H9 (cell line): ENCODE measurements at regions not wholly inside any gene's neighbourhood (a gene's known extent, or its start where the extent isn't known, plus 50 kb on each side); places are given as distances from the start of the nearest gene placed in this dataset.

Experiments used
- DNase-seq: peaks from one replicate; pipeline ENCODE4 v3.0.0-alpha.2; 2017
- H2AFZ ChIP-seq: one replicate; pipeline ENCODE4 v1.6.1; 2013; ENCODE audit warnings: mild to moderate bottlenecking, low read length, control low read depth, moderate library complexity
- H2AK5ac ChIP-seq: 2 replicates; pipeline ENCODE4 v1.6.1; 2013; ENCODE audit warnings: low read length, control low read depth, mixed read lengths; ENCODE audit not compliant: insufficient read length
- H2BK120ac ChIP-seq: one replicate; pipeline ENCODE4 v1.6.1; 2013; ENCODE audit warnings: low read depth, mild to moderate bottlenecking, low read length, control low read depth, inconsistent platforms; ENCODE audit not compliant: poor library complexity, severe bottlenecking
- H2BK12ac ChIP-seq: 2 replicates; pipeline ENCODE4 v1.6.1; 2013; ENCODE audit warnings: low read length, control low read depth, mixed read lengths, low read depth; ENCODE audit not compliant: insufficient read length
- H2BK15ac ChIP-seq: 2 replicates; pipeline ENCODE4 v1.6.1; 2013; ENCODE audit warnings: low read depth, low read length, control low read depth
- H2BK20ac ChIP-seq: one replicate; pipeline ENCODE4 v1.6.1; 2013; ENCODE audit warnings: low read depth, mild to moderate bottlenecking, low read length, control low read depth, inconsistent platforms; ENCODE audit not compliant: poor library complexity, severe bottlenecking
- H2BK5ac ChIP-seq: 2 replicates; pipeline ENCODE4 v1.6.1; 2013; ENCODE audit warnings: low read length, control low read depth, mixed read lengths; ENCODE audit not compliant: insufficient read length
- H3K14ac ChIP-seq: 2 replicates; pipeline ENCODE4 v1.6.1; 2013; ENCODE audit warnings: low read length, control low read depth; ENCODE audit not compliant: insufficient read depth
- H3K18ac ChIP-seq: 2 replicates; pipeline ENCODE4 v1.6.1; 2013; ENCODE audit warnings: low read depth, mild to moderate bottlenecking, mixed read lengths, low read length, control low read depth; ENCODE audit not compliant: insufficient read length
- H3K23ac ChIP-seq: 2 replicates; pipeline ENCODE4 v1.6.1; 2013; ENCODE audit warnings: low read length, control low read depth, mixed read lengths, low read depth; ENCODE audit not compliant: insufficient read length
- H3K23me2 ChIP-seq: 2 replicates; pipeline ENCODE4 v1.6.1; 2013; ENCODE audit warnings: low read depth, mild to moderate bottlenecking, mixed read lengths, low read length, control low read depth; ENCODE audit not compliant: insufficient read length, poor library complexity, severe bottlenecking
- H3K27ac ChIP-seq: 2 replicates; pipeline ENCODE4 v1.5.1; 2013; ENCODE audit warnings: low read length, control low read depth, mixed read lengths, low read depth; ENCODE audit not compliant: insufficient read length
- H3K27me3 ChIP-seq: 2 replicates; pipeline ENCODE4 v1.6.1; 2013; ENCODE audit warnings: low read length, control low read depth, inconsistent platforms; ENCODE audit not compliant: insufficient read depth
- H3K4ac ChIP-seq: 2 replicates; pipeline ENCODE4 v1.6.1; 2013; ENCODE audit warnings: low read depth, mild to moderate bottlenecking, control low read depth, inconsistent platforms, low read length, moderate library complexity
- H3K4me1 ChIP-seq: 2 replicates; pipeline ENCODE4 v1.6.1; 2013; ENCODE audit warnings: low read length, control low read depth, inconsistent platforms; ENCODE audit not compliant: insufficient read depth
- H3K4me2 ChIP-seq: 2 replicates; pipeline ENCODE4 v1.6.1; 2013; ENCODE audit warnings: low read length, control low read depth, mixed read lengths; ENCODE audit not compliant: insufficient read length, insufficient read depth
- H3K56ac ChIP-seq: 2 replicates; pipeline ENCODE4 v1.6.1; 2013; ENCODE audit warnings: low read depth, mild to moderate bottlenecking, mixed read lengths, low read length, control low read depth; ENCODE audit not compliant: insufficient read length
- H3K79me1 ChIP-seq: 2 replicates; pipeline ENCODE4 v1.6.1; 2013; ENCODE audit warnings: low read depth, mild to moderate bottlenecking, moderate library complexity, low read length, control low read depth, inconsistent platforms; ENCODE audit not compliant: insufficient read depth, poor library complexity, severe bottlenecking
- H3K79me2 ChIP-seq: 2 replicates; pipeline ENCODE4 v1.6.1; 2013; ENCODE audit warnings: low read length, control low read depth, inconsistent platforms; ENCODE audit not compliant: insufficient read depth
- H3K9ac ChIP-seq: 2 replicates; pipeline ENCODE4 v1.6.1; 2013; ENCODE audit warnings: low read length, control low read depth, mixed read lengths; ENCODE audit not compliant: insufficient read length; ENCODE audit errors: extremely low read depth
- H3K9me3 ChIP-seq: one replicate; pipeline ENCODE4 v1.6.1; 2013; ENCODE audit warnings: low read depth, low read length, inconsistent platforms; ENCODE audit not compliant: control insufficient read depth
- H3T11ph ChIP-seq: one replicate; pipeline ENCODE4 v1.6.1; 2013; ENCODE audit warnings: mild to moderate bottlenecking, low read length, control low read depth, inconsistent platforms
- H4K20me1 ChIP-seq: one replicate; pipeline ENCODE4 v1.6.1; 2013; ENCODE audit not compliant: control insufficient read depth, insufficient read length, insufficient read depth
- H4K5ac ChIP-seq: 2 replicates; pipeline ENCODE4 v1.6.1; 2013; ENCODE audit warnings: low read depth, mild to moderate bottlenecking, mixed read lengths, low read length, control low read depth; ENCODE audit not compliant: insufficient read length
- H4K8ac ChIP-seq: replicated peaks from 2 replicates; pipeline ENCODE4 v1.6.1; 2013; ENCODE audit warnings: low read length, control low read depth, mixed read lengths, low read depth; ENCODE audit not compliant: insufficient read length
- H4K91ac ChIP-seq: 2 replicates; pipeline ENCODE4 v1.6.1; 2013; ENCODE audit warnings: low read depth, mild to moderate bottlenecking, moderate library complexity, mixed read lengths, low read length, control low read depth; ENCODE audit not compliant: insufficient read length
- H3K27ac Mint-ChIP-seq, 3 experiments: 2 replicates in 2 of 3; 3 replicates in 1 of 3; pipeline ENCODE4 v1.8.0; 2020 to 2021; ENCODE audit warnings: mixed read lengths in 3 of 3, mild to moderate bottlenecking in 1 of 3, moderate library complexity in 1 of 3
- H3K27me3 Mint-ChIP-seq: 2 replicates; pipeline ENCODE4 v1.8.0; 2021; ENCODE audit warnings: low read depth, mild to moderate bottlenecking, moderate library complexity, mixed read lengths
- H3K36me3 Mint-ChIP-seq, 3 experiments: 2 replicates in 2 of 3; 3 replicates in 1 of 3; pipeline ENCODE4 v1.8.0; 2020 to 2021; ENCODE audit warnings: low read depth in 3 of 3, mixed read lengths in 3 of 3; ENCODE audit not compliant: insufficient read depth in 1 of 3
- H3K4me1 Mint-ChIP-seq, 2 experiments: 2 replicates each; pipeline ENCODE4 v1.8.0; 2020; ENCODE audit warnings: mixed read lengths in 2 of 2
- H3K4me3 Mint-ChIP-seq, 2 experiments: 2 replicates in 1 of 2; 3 replicates in 1 of 2; pipeline ENCODE4 v1.8.0; 2020 to 2021; ENCODE audit warnings: mild to moderate bottlenecking in 2 of 2, mixed read lengths in 2 of 2, moderate library complexity in 1 of 2
- H3K9me3 Mint-ChIP-seq, 2 experiments: 2 replicates in 1 of 2; 3 replicates in 1 of 2; pipeline ENCODE4 v1.8.0; 2020; ENCODE audit warnings: mild to moderate bottlenecking in 2 of 2, mixed read lengths in 2 of 2, moderate library complexity in 1 of 2
- WGBS: extraction: QIAGEN DNeasy Blood & Tissue Kit; methylation state at CpG from one replicate; pipeline ENCODE4 v1.1.7; 2013; ENCODE audit warnings: missing lambda C conversion rate, low lambda C conversion rate, mixed read lengths; ENCODE audit not compliant: insufficient read length; ENCODE audit errors: extremely low coverage; 5-methylcytosine and 5-hydroxymethylcytosine counted together
- TF ChIP-seq, protein P1 (sequence below): fragments of 200-600 bp; sonication (generic); conservative IDR thresholded peaks from 3 replicates; pipeline ENCODE4 v1.8.0; 2021; ENCODE audit warnings: antibody characterized with exemption, mild to moderate bottlenecking

DNA sequence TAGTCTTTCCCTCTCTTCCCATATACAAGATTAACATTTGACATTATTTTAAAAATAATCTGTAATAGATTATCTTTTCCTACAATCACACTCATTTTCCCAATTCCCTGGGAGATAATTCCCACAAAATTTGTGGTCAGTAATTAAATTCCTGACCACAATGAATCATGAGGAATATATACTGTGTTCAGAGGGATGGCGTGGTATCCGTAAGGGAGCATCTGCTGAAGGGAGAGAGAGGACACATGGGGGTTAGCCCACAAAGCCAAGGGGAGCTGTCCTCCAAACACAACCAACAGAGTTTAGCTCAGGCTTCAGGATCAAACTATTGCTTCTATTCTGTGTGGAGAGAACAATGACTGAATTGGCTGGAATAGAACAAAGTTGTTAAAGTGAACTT is 57.1 kb upstream of the PPP2R5A start:
- Histone ChIP-seq H3K79me2 (no peaks in the 10 kb centered on the region), H3T11ph (no peak overlapping the region), H3K79me1 (no peaks in the 10 kb centered on the region), H3K23ac (no peak overlapping the region), H3K4me1 (no peaks in the 10 kb centered on the region), H3K9ac (no peak overlapping the region), H3K27ac (no peak overlapping the region), H3K4ac (no peak overlapping the region), H2AK5ac (no peak overlapping the region), H2BK120ac (no peak overlapping the region), H4K5ac (no peak overlapping the region), H3K18ac (no peak overlapping the region), H3K27me3 (no peaks in the 10 kb centered on the region), H3K23me2 (no peaks in the 10 kb centered on the region), H3K9me3 (no peaks in the 10 kb centered on the region), H2AFZ (no peak overlapping the region), H3K4me2 (no peak overlapping the region), H2BK20ac (no peak overlapping the region), H2BK15ac (no peak overlapping the region), H2BK5ac (no peak overlapping the region), H3K56ac (no peak overlapping the region), H2BK12ac (no peak overlapping the region), H3K14ac (no peak overlapping the region), H4K8ac (no peak overlapping the region), H4K91ac (no peak overlapping the region), H4K20me1 (no peaks in the 10 kb centered on the region)
- Mint-ChIP-seq H3K4me3 (no peak overlapping the region), H3K9me3 (no peaks in the 10 kb centered on the region; a peak in 1 of 5 replicates), H3K36me3 (no peaks in the 10 kb centered on the region), H3K4me1 (peaks cover 8 to 9% of the 10 kb centered on the region in 2 experiments; a peak in 3 of 4 replicates), H3K27me3 (no peaks in the 10 kb centered on the region; the same call in 1 of the 2 replicates), H3K27ac (no peak overlapping the region)
- DNase-seq = no peak
- WGBS = no CpG with 5 or more reads among the region's 2 CpGs
- TF ChIP-seq, protein P1, sequence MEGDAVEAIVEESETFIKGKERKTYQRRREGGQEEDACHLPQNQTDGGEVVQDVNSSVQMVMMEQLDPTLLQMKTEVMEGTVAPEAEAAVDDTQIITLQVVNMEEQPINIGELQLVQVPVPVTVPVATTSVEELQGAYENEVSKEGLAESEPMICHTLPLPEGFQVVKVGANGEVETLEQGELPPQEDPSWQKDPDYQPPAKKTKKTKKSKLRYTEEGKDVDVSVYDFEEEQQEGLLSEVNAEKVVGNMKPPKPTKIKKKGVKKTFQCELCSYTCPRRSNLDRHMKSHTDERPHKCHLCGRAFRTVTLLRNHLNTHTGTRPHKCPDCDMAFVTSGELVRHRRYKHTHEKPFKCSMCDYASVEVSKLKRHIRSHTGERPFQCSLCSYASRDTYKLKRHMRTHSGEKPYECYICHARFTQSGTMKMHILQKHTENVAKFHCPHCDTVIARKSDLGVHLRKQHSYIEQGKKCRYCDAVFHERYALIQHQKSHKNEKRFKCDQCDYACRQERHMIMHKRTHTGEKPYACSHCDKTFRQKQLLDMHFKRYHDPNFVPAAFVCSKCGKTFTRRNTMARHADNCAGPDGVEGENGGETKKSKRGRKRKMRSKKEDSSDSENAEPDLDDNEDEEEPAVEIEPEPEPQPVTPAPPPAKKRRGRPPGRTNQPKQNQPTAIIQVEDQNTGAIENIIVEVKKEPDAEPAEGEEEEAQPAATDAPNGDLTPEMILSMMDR = no peak
